ENCODE measurements at regions not wholly inside any gene's neighbourhood (a gene's known extent, or its start where the extent isn't known, plus 50 kb on each side); places are given as distances from the start of the nearest gene placed in this dataset.

DNA sequence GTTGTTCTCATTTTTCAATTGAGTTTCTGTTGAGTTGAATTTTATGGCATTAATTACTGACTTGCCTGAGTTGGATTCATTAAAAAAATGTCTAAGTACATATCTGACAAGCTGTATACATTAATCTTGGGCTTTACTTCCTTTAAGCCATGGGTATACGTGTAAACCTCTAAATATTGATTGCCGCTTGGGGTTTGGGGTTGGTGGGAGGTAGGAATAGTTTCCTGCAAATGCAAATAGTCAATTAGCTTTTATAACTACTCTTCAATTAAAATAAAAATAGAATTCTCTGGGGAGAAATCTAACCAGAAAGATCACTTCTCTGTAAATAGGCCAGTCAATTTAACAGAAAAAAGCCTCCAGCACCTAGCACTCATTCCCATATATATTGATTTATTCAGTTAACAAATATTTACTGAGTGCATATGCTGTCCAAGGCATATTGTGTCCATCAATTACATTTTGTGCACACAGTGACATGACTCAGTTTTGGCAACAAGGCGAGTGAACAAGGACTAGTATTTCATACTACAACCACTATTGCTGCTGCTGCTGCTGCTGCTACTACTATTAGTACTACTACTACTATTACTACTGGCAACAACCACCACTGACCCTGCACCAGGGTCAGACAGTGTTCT is 306.8 kb downstream of the RFC3 start:
- TF ChIP-seq, protein P1, sequence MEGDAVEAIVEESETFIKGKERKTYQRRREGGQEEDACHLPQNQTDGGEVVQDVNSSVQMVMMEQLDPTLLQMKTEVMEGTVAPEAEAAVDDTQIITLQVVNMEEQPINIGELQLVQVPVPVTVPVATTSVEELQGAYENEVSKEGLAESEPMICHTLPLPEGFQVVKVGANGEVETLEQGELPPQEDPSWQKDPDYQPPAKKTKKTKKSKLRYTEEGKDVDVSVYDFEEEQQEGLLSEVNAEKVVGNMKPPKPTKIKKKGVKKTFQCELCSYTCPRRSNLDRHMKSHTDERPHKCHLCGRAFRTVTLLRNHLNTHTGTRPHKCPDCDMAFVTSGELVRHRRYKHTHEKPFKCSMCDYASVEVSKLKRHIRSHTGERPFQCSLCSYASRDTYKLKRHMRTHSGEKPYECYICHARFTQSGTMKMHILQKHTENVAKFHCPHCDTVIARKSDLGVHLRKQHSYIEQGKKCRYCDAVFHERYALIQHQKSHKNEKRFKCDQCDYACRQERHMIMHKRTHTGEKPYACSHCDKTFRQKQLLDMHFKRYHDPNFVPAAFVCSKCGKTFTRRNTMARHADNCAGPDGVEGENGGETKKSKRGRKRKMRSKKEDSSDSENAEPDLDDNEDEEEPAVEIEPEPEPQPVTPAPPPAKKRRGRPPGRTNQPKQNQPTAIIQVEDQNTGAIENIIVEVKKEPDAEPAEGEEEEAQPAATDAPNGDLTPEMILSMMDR (IDR thresholded peaks at IDR 0.05; ENCODE audit: low read depth, low read length), result no peak
- TF ChIP-seq EZH2phosphoT487 (IDR thresholded peaks at IDR 0.05; ENCODE audit: low read depth), result no peak

Data from OCI-LY3 (cell line).